ENCODE measurements at regions not wholly inside any gene's neighbourhood (a gene's known extent, or its start where the extent isn't known, plus 50 kb on each side); places are given as distances from the start of the nearest gene placed in this dataset.
A peak's percentile ranks its signal among the peaks of the same experiment; 100 is the strongest.

DNA sequence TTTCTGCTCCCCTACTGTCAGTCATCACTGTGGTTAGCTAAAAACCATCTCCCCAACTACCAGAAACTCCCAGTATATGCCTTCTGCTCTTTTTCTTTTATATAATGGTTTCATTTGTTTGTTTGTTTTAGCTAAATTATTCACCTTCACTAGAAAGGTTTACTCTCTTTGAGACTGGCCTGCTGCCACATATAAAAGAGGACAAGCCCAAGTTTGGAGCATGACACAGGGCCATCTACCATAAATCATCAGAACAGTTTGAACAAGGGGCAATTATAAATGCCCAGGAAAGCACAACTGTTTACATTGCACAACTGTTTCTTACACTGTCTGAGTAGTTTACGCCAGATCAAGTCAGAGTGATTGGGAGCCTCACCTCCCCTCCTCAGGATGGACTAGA, 471.0 kb upstream of the PIK3C3 start:
- DNase-seq (ENCODE audit: low read depth in 4 of 4, low spot score in 3 of 4) = no peak

DNA sequence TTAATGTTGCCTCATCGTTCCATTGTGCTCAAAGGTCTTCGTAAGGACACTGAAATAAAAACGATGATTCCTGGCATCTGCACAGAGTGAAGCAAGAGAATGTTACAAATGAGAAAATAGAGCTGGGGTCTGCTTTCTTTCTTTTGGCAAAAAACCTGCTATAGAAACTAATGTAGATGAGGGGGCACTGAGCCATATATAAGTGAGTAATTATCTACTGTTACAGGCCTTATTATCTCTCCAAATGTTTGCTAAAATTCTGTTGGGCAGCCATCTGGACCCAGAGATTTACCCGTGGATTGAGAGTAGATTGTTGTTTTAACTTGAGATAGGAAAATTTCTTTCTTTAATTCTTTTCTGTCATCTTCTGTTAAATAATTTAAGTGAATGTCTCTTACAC, 472.5 kb upstream of the PIK3C3 start:
- DNase-seq (ENCODE audit: low read depth in 4 of 4, low spot score in 3 of 4) = no peak

DNA sequence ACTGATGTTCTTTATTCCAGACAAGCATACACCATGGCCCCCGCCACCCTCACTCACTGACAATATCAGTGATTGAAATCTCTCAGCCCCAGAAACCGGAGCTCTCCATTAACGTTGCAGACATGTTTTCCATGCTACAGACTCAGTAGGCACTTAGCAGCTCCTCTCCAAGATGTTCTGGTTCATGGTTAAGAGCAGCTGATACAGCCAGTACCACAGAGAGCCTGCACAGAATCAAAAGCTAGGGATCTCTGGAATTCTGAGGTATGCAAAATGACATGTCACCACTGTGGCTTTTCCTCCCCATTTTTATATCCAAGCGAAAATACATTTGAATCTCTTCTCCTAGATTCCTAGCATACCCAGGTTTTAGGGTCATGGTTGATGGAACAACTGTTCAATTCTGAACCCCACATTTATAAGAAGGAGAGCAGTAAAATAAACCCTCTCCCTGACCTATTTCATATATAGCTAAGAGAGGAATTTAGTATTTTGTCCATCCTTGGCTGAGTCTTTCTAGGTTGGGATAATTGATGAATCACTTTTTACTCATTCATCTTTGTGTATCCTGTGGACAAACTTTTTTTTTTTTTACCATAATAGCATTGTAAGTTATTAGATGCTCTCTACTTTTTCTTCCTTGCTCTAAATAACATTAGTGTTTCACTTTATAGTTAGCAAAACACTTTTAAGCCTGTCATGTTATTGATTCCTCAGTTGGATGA, 488.4 kb upstream of the PIK3C3 start:
- DNase-seq (ENCODE audit: low read depth in 4 of 4, low spot score in 3 of 4) = no peak

DNA sequence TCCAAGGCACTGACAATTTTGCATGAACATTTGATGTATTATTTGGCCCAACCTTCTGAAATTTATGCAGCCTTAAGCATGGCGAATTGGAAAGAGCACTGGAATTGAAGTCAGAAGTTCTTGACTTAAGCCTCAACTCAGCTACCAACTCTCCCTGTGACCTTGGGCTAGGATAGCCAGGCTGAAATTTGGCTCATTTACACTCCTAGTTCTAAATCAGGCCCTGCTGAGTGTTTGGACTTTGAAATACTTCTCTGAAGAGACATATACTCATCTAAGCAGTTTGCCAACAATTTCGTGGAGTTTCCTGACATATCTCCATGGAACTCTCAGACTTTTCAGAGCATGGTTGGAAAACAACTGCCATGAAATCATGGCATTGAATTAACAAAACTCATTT, 489.6 kb upstream of the PIK3C3 start:
- no peak for DNase-seq (ENCODE audit: low read depth in 4 of 4, low spot score in 3 of 4)

DNA sequence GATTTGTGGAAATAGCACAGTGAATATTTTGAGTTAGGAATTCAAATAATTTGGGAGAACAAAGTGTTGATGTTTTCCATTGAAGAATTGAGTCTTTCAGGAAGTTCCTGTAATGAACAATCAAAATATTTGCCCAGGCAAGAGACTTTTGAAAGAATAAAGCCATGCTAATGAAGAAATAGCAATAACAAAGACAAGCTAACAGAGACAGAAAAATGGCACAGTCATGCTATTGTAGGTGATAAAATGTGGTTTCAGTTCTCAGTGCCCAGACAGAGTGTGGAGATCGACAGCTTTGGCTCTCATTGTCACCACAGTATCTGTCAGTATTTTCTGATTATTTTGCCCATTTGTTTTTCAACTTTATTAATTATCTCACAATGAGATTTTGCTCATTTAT, 490.8 kb upstream of the PIK3C3 start:
- DNase-seq (ENCODE audit: low read depth in 4 of 4, low spot score in 3 of 4) = no peak

DNA sequence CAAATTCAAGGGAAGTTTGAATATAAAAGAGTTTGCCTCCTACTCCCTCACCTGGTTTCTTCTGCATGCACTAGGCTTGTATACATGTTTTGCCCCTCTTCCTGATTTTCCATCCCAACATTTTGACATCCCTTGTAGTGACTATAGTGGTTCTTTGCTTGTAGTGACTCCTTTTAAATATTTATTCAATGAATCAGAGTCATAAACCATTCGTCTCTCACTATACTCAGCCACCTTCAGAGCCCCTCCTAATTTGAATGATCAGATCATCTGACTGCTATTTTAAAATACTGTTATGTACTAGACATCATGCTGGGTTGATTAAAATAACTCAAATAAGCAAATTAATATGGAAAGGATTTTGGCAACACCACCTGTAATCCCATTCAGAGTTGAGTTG, 492.1 kb upstream of the PIK3C3 start:
- no peak for DNase-seq (ENCODE audit: low read depth in 4 of 4, low spot score in 3 of 4)

DNA sequence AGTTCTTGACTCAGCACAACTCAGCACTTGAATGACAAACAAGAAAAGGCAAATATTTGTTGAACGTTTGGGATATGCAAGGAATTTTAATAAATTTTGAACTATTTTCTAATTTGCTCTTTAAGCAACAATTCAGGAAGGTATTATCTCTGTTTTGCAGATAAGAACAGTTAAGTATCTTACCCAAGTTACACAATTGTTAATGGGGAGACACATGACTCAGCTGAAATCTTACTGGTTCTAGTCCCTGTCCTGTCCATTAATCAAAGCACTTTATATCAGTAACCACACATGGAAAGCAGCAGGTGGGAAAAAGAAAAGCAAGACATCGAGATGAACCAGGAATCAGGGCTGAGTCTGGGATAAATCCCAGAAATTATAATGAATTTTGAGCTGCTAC, 493.9 kb upstream of the PIK3C3 start:
- DNase-seq (ENCODE audit: low read depth in 4 of 4, low spot score in 3 of 4) = no peak

DNA sequence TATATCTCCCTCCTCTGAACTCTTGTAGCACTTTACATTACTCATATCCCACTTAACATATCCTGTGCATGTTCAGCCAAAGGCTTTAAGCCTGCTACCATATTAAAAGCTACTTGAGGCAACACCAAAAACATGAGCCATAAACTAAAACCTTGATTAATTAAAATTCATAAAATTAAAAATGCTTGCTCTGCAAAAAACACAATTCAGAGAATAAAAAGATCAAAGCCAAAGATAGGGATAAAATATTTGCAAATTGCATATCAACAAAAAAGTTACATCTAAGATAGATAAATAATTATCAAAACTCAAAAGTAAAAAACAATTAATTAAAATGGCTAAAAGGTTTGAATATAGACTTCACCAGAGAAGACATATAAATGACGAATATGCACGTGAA, 495.4 kb upstream of the PIK3C3 start:
- DNase-seq (ENCODE audit: low read depth in 4 of 4, low spot score in 3 of 4) = no peak

DNA sequence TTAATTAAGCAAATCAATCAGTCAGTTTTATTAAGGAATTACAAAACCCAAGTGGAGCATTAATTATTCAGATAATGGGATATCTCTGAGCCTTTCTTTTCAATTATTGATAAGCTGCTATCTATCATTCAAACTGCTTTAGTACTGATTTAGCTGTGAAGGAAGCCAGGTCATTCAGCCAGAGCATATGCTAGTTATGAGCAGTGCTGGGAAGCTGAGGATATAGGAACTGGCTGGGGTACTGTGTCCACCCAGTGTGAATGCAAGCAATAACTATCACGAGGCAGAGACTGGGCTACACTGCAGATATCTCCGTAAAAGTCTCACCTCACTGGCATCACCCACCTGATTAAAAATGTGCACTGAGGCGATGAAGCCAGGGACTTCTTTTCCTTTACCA, 496.7 kb upstream of the PIK3C3 start:
- no peak for DNase-seq (ENCODE audit: low read depth in 4 of 4, low spot score in 3 of 4)

DNA sequence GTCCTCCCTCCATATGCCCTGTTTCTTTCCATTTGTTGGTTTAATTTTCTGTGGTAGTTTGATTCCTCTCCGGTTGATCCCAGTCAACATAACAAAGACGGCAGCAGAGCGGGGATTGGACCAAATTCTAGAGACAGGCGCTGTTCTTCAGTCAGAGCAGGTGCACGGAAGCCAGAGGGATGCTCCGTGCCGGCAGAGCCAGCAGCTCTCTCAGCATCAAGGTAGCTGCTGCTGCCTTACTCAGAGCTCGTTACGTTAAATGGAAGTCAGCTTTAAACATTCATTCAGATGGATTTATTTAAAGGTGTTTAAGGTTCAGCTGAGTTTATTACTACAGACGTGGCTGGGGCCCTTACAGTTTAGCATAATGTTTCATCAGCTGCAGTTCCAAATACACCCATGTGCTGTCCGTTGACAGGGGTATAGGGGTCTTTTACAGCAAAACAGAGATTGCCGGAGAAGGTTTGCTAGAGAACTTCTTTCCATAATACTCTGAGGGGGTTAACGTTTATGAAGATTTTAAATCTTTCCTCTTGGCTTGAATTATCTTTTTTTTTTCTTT, 497.2 kb upstream of the PIK3C3 start:
- no peak for DNase-seq (ENCODE audit: low read depth in 4 of 4, low spot score in 3 of 4)

DNA sequence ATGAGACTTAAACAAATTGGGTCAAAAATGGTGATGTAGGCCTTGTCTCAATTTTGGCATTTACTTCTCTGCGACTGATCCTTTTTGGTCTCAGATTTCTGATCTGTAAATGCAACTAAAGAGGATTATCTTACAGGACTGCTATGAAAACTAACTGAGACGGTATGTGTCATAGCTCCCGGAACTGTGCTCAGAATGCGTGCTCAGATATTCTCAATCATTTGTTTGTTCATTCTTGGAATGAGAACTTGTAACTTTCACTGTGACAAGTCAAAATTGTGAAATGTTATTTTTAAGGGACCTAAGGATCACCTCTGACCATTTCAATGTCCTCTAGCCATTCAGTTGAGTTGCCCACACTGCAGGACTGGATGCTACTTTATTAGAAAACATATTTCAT, 498.2 kb upstream of the PIK3C3 start:
- DNase-seq (ENCODE audit: low read depth in 4 of 4, low spot score in 3 of 4) = no peak

DNA sequence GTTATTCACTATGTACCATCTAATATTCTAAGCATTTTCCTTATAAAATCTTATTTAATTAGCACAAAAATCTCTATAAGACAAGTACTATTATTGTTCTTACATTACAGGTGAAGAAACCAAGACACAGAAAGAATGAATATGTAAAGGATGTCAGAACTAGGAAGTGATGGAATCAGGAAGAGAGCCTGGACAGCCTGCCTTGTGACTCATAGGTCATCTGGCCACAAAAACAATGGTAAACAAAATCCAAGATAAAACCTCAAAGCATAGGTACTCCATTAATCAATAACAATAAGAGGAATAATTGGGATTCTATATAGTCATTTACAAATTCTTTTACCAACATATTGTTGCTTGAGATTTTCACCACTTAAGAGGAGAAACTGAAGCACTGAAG, 505.4 kb upstream of the PIK3C3 start:
- DNase-seq (ENCODE audit: low read depth in 4 of 4, low spot score in 3 of 4) = no peak

DNA sequence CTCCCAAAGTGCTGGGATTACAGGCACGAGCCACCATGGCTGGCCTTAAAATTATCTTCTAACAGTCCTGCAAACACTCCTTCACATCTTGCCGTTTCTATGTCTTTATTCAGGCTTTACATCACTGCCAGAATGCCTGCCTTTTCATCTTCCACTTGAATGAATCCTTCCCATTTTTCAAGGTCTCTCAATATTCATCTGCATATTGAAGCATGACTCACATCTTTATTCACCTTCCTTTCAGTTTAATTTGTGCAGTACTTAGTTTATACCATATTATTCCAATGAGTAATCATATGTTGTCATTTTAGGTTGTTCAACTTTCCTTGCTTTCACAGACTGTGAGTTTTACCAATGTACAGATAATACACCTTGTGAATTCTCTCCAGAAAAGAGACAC, 510.1 kb upstream of the PIK3C3 start:
- DNase-seq (ENCODE audit: low read depth in 4 of 4, low spot score in 3 of 4) = no peak

DNA sequence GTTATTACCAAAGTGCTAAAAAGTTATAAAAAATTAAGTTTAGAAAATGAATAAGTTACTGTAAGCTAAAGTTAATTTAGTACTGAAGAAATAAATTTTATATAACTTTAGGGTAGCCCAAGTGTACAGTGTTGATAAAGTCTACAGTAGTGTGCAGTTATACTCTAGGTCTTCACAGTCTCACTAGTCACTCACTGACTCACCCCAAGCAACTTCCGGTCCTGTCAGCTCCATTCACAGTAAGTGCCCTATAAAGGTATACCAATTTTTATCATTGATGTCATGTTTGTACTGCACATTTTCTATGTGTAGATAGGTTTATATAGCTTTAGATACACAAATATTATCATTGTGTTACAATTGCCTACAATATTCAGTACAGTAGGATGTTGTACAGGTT, 518.3 kb upstream of the PIK3C3 start:
- no peak for DNase-seq (ENCODE audit: low read depth in 4 of 4, low spot score in 3 of 4)

DNA sequence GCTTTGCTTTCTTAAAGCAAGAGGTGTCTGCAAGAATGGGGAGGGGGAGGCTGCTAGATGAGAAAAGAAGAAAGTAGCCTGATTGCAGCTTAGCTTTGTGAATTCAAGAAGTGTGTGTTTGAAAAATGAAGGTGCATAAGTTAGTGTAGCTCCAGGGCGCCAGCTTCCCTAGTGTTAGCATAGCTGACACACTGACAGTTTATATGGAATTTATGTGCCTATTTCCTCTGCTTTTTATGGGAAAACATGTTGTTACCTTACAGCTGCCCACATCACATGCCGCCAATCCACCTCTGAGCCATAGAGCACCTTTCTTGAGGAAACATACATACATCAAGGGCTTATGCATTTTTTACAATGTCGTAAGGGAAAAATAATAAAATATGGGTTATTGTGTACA, 536.4 kb upstream of the PIK3C3 start:
- DNase-seq (ENCODE audit: low read depth in 4 of 4, low spot score in 3 of 4) = no peak

DNA sequence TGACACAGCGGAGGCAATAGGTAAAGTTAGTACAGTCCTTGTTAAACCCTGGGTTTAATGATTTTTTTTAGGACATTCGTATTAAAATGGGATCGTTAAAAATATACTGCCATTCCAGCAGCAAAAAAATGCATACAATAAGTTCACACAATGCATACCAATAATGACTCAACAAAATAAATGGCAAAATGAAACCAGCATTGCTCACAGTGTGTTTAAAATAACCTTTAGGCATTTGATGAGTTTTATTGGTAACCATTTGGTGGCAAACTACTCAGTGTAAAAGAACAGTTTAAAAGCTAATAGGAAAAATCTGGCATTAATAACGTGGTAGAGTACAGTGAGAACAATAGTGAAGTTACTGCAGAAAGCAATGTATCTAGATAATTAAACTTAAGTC, 539.0 kb upstream of the PIK3C3 start:
- no peak for DNase-seq (ENCODE audit: low read depth in 4 of 4, low spot score in 3 of 4)

DNA sequence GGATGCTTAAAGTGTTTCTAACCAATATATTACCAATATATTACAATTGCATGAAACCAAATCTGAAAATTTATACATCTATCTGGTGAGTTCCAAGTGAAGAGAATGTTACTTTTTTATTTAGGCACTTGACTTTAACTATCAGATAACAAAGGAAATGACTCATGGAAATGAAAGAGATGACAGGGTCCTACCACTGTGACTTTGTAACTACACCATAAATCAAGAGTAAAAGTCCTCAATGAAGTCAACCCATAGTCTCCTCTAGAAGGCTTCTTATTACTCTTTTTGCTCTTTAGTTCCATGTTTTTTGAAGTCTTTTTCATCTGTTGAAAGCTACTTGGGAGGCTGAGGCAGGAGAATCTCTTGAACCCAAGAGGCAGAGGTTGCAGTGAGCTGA, 545.0 kb upstream of the PIK3C3 start:
- DNase-seq (ENCODE audit: low read depth in 4 of 4, low spot score in 3 of 4) = no peak

DNA sequence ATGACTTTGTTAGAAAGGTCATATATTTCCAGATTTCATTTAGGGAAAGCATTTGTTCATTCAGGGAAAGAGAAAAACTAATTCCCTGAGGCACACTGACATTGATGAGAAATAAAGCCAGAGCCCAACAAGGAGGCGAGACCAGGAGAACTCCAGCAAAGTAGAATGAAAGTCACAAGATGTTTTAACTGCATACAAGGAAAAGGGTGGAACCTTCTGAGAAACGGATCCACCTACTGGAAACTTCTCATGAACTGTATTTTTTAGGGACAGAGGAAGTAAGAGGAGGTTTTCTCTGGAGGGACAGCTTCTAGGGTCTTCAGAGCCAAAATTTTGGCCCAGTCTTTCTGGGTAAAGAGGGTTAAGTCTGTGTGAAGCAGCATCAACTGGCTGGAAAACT, 548.2 kb upstream of the PIK3C3 start:
- no peak for DNase-seq (ENCODE audit: low read depth in 4 of 4, low spot score in 3 of 4)

DNA sequence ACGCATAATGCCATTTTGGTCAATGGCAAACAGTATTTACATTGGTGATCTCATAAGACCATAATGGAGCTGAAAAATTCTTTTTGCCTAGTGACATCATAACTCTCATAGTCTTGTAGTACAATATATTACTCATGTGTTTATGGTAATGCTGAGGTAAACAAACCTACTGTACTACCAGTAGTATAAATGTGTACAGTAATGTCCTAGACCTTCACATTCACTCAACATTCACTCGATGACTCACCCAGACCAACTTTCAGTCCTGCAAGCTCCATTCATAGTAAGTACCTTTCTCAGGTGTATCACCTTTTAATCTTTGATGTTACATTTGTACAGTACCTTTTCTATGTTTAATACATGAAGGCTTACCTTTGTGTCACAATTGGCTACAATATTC, 558.2 kb upstream of the PIK3C3 start:
- DNase-seq (ENCODE audit: low read depth in 4 of 4, low spot score in 3 of 4) = no peak

DNA sequence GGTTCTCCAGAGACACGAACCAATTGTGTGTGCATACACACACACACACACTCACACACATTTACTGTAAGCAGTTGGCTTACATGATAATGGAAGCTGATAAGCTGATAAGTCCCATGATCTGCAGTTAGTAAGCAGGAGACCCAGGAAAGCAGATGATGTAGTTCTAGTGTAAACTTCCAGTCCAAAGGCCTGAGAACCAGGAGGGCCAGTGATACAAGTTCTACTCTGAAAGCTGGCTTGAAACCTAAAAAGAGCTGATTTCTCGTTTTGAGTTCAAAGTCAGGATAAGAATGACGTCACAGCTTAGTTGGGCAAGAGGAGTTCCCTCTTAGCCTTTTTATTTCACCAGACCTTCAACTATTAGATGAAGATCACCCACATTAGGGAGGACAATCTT, 558.8 kb upstream of the PIK3C3 start:
- DNase-seq (ENCODE audit: low read depth in 4 of 4, low spot score in 3 of 4) = no peak

DNA sequence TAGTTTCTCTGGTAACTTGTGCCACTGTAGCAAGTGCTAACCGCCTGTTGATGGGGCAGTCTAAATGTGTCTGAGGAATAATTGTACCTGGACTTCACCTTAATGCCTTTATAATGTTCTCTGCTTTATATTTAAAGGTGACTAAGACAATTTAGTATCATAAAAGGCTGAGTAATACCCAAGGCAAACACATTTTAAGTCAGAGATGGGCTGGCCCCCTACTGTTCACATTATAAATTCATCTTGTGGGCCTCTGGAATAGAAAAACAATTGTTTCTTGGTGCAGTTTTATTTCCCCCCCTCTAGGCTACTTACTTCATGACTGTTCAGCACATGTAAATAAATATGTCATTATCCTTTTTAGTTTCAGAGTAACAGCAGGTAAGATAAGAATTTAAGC, 559.3 kb upstream of the PIK3C3 start:
- DNase-seq (ENCODE audit: low read depth in 4 of 4, low spot score in 3 of 4) = no peak

DNA sequence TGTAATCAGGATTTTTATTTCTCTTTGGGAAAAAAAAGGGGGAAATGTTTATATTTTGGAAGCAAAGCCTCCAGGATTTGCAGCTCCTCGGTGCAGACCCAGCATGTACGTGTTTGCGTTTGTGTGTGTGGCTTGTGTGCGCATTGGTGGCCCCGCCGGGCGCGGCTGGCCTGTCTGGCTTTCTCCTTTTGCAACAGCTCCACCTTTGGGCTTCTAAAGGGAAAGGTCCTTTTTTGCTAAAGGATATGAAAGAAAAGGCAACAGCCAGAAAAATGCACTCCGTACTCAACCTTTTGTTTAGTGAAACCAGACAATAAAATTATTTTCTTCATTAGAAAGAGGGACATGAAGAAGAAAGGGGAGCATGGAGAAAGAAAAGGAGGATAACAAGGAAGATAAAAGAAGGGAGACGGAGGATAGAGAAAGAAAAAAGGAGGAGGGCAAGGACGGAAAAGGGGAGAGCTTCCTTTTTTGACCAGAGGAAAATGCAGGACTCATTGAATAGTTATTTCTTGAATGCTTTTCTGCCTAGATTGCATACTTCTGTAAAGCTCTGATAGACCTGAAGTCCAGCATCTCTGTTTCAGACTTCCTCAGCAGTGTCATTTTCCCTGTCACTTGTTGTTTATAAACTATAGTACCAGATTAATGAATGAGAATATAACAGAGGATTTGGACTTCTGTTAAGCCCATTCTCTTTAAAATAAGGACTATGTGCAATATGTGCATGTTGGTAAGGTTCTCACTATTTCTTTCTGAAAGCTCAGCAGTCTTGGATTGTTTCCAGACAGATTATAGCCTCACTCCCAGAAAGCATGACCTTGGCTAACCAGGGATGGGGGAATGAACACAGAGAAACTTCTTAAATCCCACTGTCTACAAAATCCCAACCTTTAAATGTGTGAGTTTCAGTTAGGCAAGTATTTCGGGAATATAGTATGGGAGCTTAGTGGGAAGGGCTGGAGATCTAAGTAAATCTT, 563.1 kb upstream of the PIK3C3 start:
- peak in 3 of 4 donors; percentile 46 to 54 (median 46) for DNase-seq (ENCODE audit: low read depth in 4 of 4, low spot score in 3 of 4)
